H1 (cell line): ENCODE measurements at regions not wholly inside any gene's neighbourhood (a gene's known extent, or its start where the extent isn't known, plus 50 kb on each side); places are given as distances from the start of the nearest gene placed in this dataset.

Source experiments
- CTCF ChIA-PET: fragments of 300-600 bp; sonication (Branson Sonifier 250); formaldehyde crosslinking; loops from one replicate; lab custom pipeline; 2021; ENCODE audit not compliant: partially characterized antibody; lab: Charles Lee
- POLR2A ChIA-PET: fragments of 300-600 bp; sonication (Branson Sonifier 250); formaldehyde crosslinking; loops from one replicate; lab custom pipeline; 2021; ENCODE audit warnings: inconsistent platforms; ENCODE audit not compliant: partially characterized antibody; lab: Charles Lee
- DNase-seq, 2 experiments: peaks; one replicate each; pipeline versions ENCODE4 v3.0.0 to v3.0.0-alpha.2; 2010 to 2022; ENCODE audit warnings: low spot score in 2 of 2, low read depth in 1 of 2, mixed read lengths in 1 of 2
- FAIRE-seq: peaks from 2 replicates; lab custom pipeline; 2011; peaks lifted over from hg19 to GRCh38; lab: Jason Lieb, UNC
- H2AFZ ChIP-seq: 2 replicates; pipeline ENCODE4 v1.8.1; 2012; ENCODE audit warnings: low read length, inconsistent platforms
- H2AK5ac ChIP-seq: 2 replicates; pipeline ENCODE4 v1.6.1; 2013; ENCODE audit warnings: low read depth, low read length
- H2BK120ac ChIP-seq: replicated peaks from 2 replicates; pipeline ENCODE3; 2013; ENCODE audit warnings: low read depth, low read length, inconsistent platforms
- H2BK12ac ChIP-seq: 2 replicates; pipeline ENCODE4 v1.6.1; 2013; ENCODE audit warnings: low read depth, low read length
- H2BK15ac ChIP-seq: 2 replicates; pipeline ENCODE4 v1.6.1; 2013; ENCODE audit warnings: low read length
- H2BK20ac ChIP-seq: 2 replicates; pipeline ENCODE4 v1.6.1; 2013; ENCODE audit warnings: low read length
- H2BK5ac ChIP-seq: 2 replicates; pipeline ENCODE4 v1.6.1; 2013; ENCODE audit warnings: low read depth, low read length
- H3K14ac ChIP-seq: 2 replicates; pipeline ENCODE4 v1.6.1; 2013; ENCODE audit warnings: inconsistent platforms; ENCODE audit not compliant: insufficient read length
- H3K18ac ChIP-seq: 2 replicates; pipeline ENCODE4 v1.6.1; 2013; ENCODE audit warnings: low read length; ENCODE audit errors: extremely low read depth
- H3K23ac ChIP-seq: 2 replicates; pipeline ENCODE4 v1.6.1; 2013; ENCODE audit warnings: inconsistent platforms; ENCODE audit not compliant: insufficient read length
- H3K23me2 ChIP-seq: 2 replicates; pipeline ENCODE4 v1.6.1; 2013; ENCODE audit warnings: low read depth, low read length
- H3K27ac ChIP-seq: 2 replicates; pipeline ENCODE4 v1.6.1; 2011; ENCODE audit warnings: low read depth, low read length, inconsistent platforms
- H3K27me3 ChIP-seq, 4 experiments: replicated peaks in 1 of 4; 1 replicate in 1 of 4; 2 replicates in 3 of 4; pipeline versions ENCODE4 v1.6.1 to v1.8.1; 2011 to 2013; ENCODE audit warnings: low read length in 3 of 4, mild to moderate bottlenecking in 3 of 4, inconsistent platforms in 2 of 4, mixed read lengths in 2 of 4, moderate library complexity in 1 of 4; ENCODE audit not compliant: control insufficient read depth in 3 of 4, insufficient read depth in 3 of 4; ENCODE audit errors: extremely low read depth in 1 of 4
- H3K36me3 ChIP-seq, 4 experiments: 2 replicates each; pipeline versions ENCODE4 v1.6.1 to v1.8.1; 2011 to 2013; ENCODE audit warnings: mild to moderate bottlenecking in 4 of 4, low read length in 3 of 4, moderate library complexity in 2 of 4, control low read depth in 1 of 4, inconsistent platforms in 1 of 4; ENCODE audit not compliant: insufficient read depth in 4 of 4, control insufficient read depth in 2 of 4
- H3K4ac ChIP-seq: replicated peaks from 2 replicates; pipeline ENCODE3; 2013; ENCODE audit warnings: low read length, low read depth, mixed read lengths, inconsistent platforms; ENCODE audit not compliant: insufficient read length
- H3K4me1 ChIP-seq, 4 experiments: replicated peaks in 1 of 4; 1 replicate in 1 of 4; 2 replicates in 3 of 4; pipeline versions ENCODE4 v1.6.1 to v1.8.1; 2011 to 2013; ENCODE audit warnings: low read length in 3 of 4, inconsistent platforms in 2 of 4, mixed read lengths in 1 of 4; ENCODE audit not compliant: insufficient read depth in 4 of 4, control insufficient read depth in 3 of 4
- H3K4me2 ChIP-seq, 2 experiments: 2 replicates each; pipeline versions ENCODE4 v1.6.1 to v1.8.1; 2011 to 2013; ENCODE audit warnings: low read depth in 2 of 2, low read length in 2 of 2, control low read depth in 1 of 2, inconsistent platforms in 1 of 2, mild to moderate bottlenecking in 1 of 2; ENCODE audit not compliant: insufficient read depth in 1 of 2
- H3K4me3 ChIP-seq, 4 experiments: fragments of 200-600, 300-600 bp in 1 of 4; sonication (generic), shearing (Covaris generic), sonication (Bioruptor Twin) in 1 of 4; 2 replicates each; pipeline versions ENCODE4 v1.5.1 to v1.8.1; 2011 to 2016; ENCODE audit warnings: low read length in 4 of 4, low read depth in 3 of 4, control low read depth in 2 of 4, inconsistent platforms in 2 of 4, mild to moderate bottlenecking in 2 of 4, mixed read lengths in 1 of 4, moderate library complexity in 1 of 4; ENCODE audit not compliant: insufficient read depth in 2 of 4; ENCODE audit errors: extremely low read depth in 1 of 4
- H3K56ac ChIP-seq: replicated peaks from 2 replicates; pipeline ENCODE3; 2013; ENCODE audit warnings: low read depth, mild to moderate bottlenecking, mixed read lengths, low read length, inconsistent platforms; ENCODE audit not compliant: insufficient read length
- H3K79me1 ChIP-seq: 2 replicates; pipeline ENCODE4 v1.6.1; 2013; ENCODE audit warnings: low read depth, low read length, control low read depth
- H3K79me2 ChIP-seq, 2 experiments: 2 replicates each; pipeline versions ENCODE4 v1.6.1 to v1.8.1; 2012 to 2013; ENCODE audit warnings: low read length in 2 of 2, mild to moderate bottlenecking in 2 of 2, inconsistent platforms in 1 of 2; ENCODE audit not compliant: insufficient read depth in 2 of 2, control insufficient read depth in 1 of 2
- H3K9ac ChIP-seq, 4 experiments: replicated peaks in 1 of 4; 1 replicate in 1 of 4; 2 replicates in 3 of 4; pipeline versions ENCODE4 v1.6.1 to v1.8.1; 2011 to 2013; ENCODE audit warnings: low read depth in 3 of 4, low read length in 3 of 4, control low read depth in 2 of 4, mild to moderate bottlenecking in 2 of 4, moderate library complexity in 2 of 4, inconsistent platforms in 1 of 4; ENCODE audit errors: extremely low read depth in 1 of 4
- H3K9me3 ChIP-seq, 2 experiments: 2 replicates each; pipeline versions ENCODE4 v1.6.1 to v1.8.1; 2012 to 2013; ENCODE audit warnings: mild to moderate bottlenecking in 2 of 2, moderate library complexity in 2 of 2, control low read depth in 1 of 2, inconsistent platforms in 1 of 2, low read depth in 1 of 2, low read length in 1 of 2, mixed read lengths in 1 of 2; ENCODE audit not compliant: insufficient read depth in 2 of 2
- H4K20me1 ChIP-seq, 2 experiments: replicated peaks in 1 of 2; 2 replicates each; pipeline versions ENCODE3 to v1.8.1; 2011 to 2013; ENCODE audit warnings: inconsistent platforms in 2 of 2, low read length in 2 of 2, mild to moderate bottlenecking in 1 of 2; ENCODE audit not compliant: insufficient read depth in 2 of 2, control insufficient read depth in 1 of 2
- H4K5ac ChIP-seq: 2 replicates; pipeline ENCODE4 v1.6.1; 2013; ENCODE audit warnings: low read length, low read depth, mixed read lengths, inconsistent platforms; ENCODE audit not compliant: insufficient read length
- H4K8ac ChIP-seq: 2 replicates; pipeline ENCODE4 v1.8.0; 2013; ENCODE audit warnings: mild to moderate bottlenecking, moderate library complexity, low read length, inconsistent platforms; ENCODE audit not compliant: insufficient read depth; ENCODE audit errors: extremely low read depth
- H4K91ac ChIP-seq: replicated peaks from 2 replicates; pipeline ENCODE3; 2013; ENCODE audit warnings: low read length, mixed read lengths, inconsistent platforms; ENCODE audit not compliant: insufficient read length
- BRCA1 ChIP-seq: IDR thresholded peaks from 2 replicates; pipeline ENCODE4 v1.6.1; 2012; ENCODE audit warnings: low read depth, low read length, improper control_type of control experiment
- CHD1 ChIP-seq: IDR thresholded peaks from 2 replicates; pipeline ENCODE4 v1.6.1; 2012; ENCODE audit warnings: low read depth, low read length, improper control_type of control experiment
- CREB1 ChIP-seq: IDR thresholded peaks from 2 replicates; pipeline ENCODE4 v1.6.1; 2012; ENCODE audit warnings: inconsistent platforms
- GABPA ChIP-seq: IDR thresholded peaks from 2 replicates; pipeline ENCODE4 v1.6.1; 2011; ENCODE audit warnings: mild to moderate bottlenecking, low read length, moderate library complexity, borderline replicate concordance; ENCODE audit not compliant: insufficient read depth
- HDAC6 ChIP-seq: IDR thresholded peaks from one replicate; pipeline ENCODE4 v1.7.1; 2012; ENCODE audit warnings: low read depth, mild to moderate bottlenecking, inconsistent platforms, low read length, moderate library complexity
- JUN ChIP-seq: IDR thresholded peaks from 2 replicates; pipeline ENCODE4 v1.6.1; 2011; ENCODE audit warnings: low read depth, mild to moderate bottlenecking, improper control_type of control experiment, low read length
- KDM1A ChIP-seq: fragments of 200-600, 300-600 bp; sonication (generic); IDR thresholded peaks from 2 replicates; pipeline ENCODE4 v1.7.1; 2016; ENCODE audit warnings: mild to moderate bottlenecking, low read length, borderline replicate concordance
- MAFK ChIP-seq: IDR thresholded peaks from 2 replicates; pipeline ENCODE4 v1.6.1; 2012; ENCODE audit warnings: low read depth, mild to moderate bottlenecking, improper control_type of control experiment, low read length
- RFX5 ChIP-seq: IDR thresholded peaks from 2 replicates; pipeline ENCODE4 v1.6.1; 2011; ENCODE audit warnings: low read depth, low read length, improper control_type of control experiment, borderline replicate concordance
- SP4 ChIP-seq: IDR thresholded peaks from 2 replicates; pipeline ENCODE4 v1.6.1; 2012; ENCODE audit warnings: low read length, inconsistent platforms
- TBP ChIP-seq: IDR thresholded peaks from 2 replicates; pipeline ENCODE4 v1.6.1; 2011; ENCODE audit warnings: low read depth, low read length, improper control_type of control experiment
- YY1 ChIP-seq: IDR thresholded peaks from 2 replicates; pipeline ENCODE4 v1.6.1; 2011; ENCODE audit warnings: low read depth, mild to moderate bottlenecking, low read length
- WGBS, 2 experiments: shearing (Covaris generic) in 1 of 2; methylation state at CpG; one replicate each; pipeline versions ENCODE4 v1.1.6 to v1.1.7; 2013 to 2015; ENCODE audit warnings: low lambda C conversion rate in 2 of 2, mixed read lengths in 2 of 2, inconsistent platforms in 1 of 2, low coverage in 1 of 2, missing lambda C conversion rate in 1 of 2; ENCODE audit not compliant: insufficient replicate concordance in 2 of 2, insufficient coverage in 1 of 2, insufficient read length in 1 of 2; ENCODE audit errors: extremely low coverage in 1 of 2, missing lambda C conversion rate in 1 of 2; 5-methylcytosine and 5-hydroxymethylcytosine counted together

GRCh38 chr1:198892065-198892464 lies 253.2 kb downstream of the PTPRC start:
- H3K27ac ChIP-seq: no peak overlapping the region
- H2AFZ ChIP-seq: no peak overlapping the region
- no peak overlapping the region for H2BK5ac ChIP-seq
- H3K79me2 ChIP-seq: no peaks in the 10 kb centered on the region
- CTCF ChIA-PET: interaction anchor here (1.0 to 1.3 kb wide), 2 partner anchors 61 to 219 kb away, joined by 3 read pairs; no protein-coding TSS in a partner anchor
- DNase-seq (no peak), FAIRE-seq (no peak)
- H3K56ac ChIP-seq: no peak overlapping the region
- no peaks in the 10 kb centered on the region for H3K23me2 ChIP-seq
- no peak overlapping the region for H2BK12ac ChIP-seq
- no peak overlapping the region for H4K8ac ChIP-seq
- H3K36me3 ChIP-seq: no peaks in the 10 kb centered on the region
- H3K27me3 ChIP-seq: no peaks in the 10 kb centered on the region
- no peak overlapping the region for H3K4me2 ChIP-seq
- H3K9ac ChIP-seq: no peak overlapping the region
- no peak overlapping the region for H2BK120ac ChIP-seq
- no peaks in the 10 kb centered on the region for H3K79me1 ChIP-seq
- no peak overlapping the region for H4K91ac ChIP-seq
- no peak overlapping the region for H3K4ac ChIP-seq
- TF ChIP-seq MAFK (no peak), SP4 (no peak), TBP (no peak), CREB1 (no peak), KDM1A (no peak), YY1 (no peak), GABPA (no peak), HDAC6 (no peak), JUN (no peak), BRCA1 (no peak), CHD1 (no peak), RFX5 (no peak)
- no peak overlapping the region for H3K18ac ChIP-seq
- 90% methylated on average over 1 of the region's 1 CpG; no CpG with 5 or more reads in 1 of the 2 experiments for WGBS, 2 experiments
- no peak overlapping the region for H2AK5ac ChIP-seq
- H3K23ac ChIP-seq: no peak overlapping the region
- H2BK15ac ChIP-seq: no peak overlapping the region
- H4K20me1 ChIP-seq: no peaks in the 10 kb centered on the region
- no peak overlapping the region for H3K14ac ChIP-seq
- no peaks in the 10 kb centered on the region for H3K4me1 ChIP-seq
- H3K4me3 ChIP-seq: no peak overlapping the region
- no peak overlapping the region for H4K5ac ChIP-seq
- H3K9me3 ChIP-seq: no peaks in the 10 kb centered on the region
- POLR2A ChIA-PET: no interaction called here
- H2BK20ac ChIP-seq: no peak overlapping the region
